ENCODE measurements at regions not wholly inside any gene's neighbourhood (a gene's known extent, or its start where the extent isn't known, plus 50 kb on each side); places are given as distances from the start of the nearest gene placed in this dataset.
"Not testable (repeated sequence)": the region's sequence is repeated elsewhere in the genome, so short reads cannot be mapped to it uniquely, and the experiment has no call there.

DNA sequence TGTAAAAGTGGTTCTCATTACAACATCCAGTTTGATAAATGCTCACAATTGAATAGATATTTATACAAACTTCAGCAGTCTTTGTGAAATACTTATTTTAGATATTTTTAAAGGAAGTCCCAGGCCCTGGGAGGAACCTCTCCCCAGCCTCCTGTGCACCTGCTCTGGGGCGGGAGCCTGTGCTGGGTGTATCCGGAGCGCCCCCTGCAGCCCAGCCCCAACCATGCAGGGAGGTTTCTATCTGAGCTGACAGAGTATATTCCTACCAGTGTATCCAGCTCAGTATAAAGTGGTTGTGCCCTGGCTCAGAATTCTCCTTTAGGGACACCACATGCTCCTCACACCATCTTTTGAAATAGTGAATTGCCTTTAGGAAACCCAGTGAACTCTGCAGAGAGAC lies 851.8 kb downstream of the TMEM121 start:
- no peak for DNase-seq (ENCODE audit: extremely low spot score in 2 of 2)
- H3K9me3 ChIP-seq, result no peaks in the 10 kb centered on the region
- intact Hi-C loops (cut with DNase I), result no loop called here

DNA sequence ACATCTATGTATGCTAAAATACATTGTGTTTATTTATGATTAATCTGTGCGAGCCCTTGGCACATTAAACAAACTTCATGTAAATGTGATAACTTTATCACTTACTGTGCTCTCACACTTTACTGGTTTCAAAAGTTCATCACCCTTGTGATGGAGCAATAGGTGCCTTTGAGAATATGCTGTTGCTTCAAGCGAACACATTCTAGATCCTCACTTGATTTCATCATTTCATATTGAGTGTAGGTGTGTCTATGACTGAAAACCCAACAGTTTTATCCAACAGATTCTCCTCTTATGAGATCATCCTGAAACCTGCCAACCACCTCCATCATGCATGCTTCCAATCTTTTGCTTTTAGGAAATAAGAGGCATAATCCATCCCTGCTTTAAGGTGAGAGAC lies 854.4 kb downstream of the TMEM121 start:
- no peaks in the 10 kb centered on the region for H3K9me3 ChIP-seq
- TF ChIP-seq, protein P1, sequence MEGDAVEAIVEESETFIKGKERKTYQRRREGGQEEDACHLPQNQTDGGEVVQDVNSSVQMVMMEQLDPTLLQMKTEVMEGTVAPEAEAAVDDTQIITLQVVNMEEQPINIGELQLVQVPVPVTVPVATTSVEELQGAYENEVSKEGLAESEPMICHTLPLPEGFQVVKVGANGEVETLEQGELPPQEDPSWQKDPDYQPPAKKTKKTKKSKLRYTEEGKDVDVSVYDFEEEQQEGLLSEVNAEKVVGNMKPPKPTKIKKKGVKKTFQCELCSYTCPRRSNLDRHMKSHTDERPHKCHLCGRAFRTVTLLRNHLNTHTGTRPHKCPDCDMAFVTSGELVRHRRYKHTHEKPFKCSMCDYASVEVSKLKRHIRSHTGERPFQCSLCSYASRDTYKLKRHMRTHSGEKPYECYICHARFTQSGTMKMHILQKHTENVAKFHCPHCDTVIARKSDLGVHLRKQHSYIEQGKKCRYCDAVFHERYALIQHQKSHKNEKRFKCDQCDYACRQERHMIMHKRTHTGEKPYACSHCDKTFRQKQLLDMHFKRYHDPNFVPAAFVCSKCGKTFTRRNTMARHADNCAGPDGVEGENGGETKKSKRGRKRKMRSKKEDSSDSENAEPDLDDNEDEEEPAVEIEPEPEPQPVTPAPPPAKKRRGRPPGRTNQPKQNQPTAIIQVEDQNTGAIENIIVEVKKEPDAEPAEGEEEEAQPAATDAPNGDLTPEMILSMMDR (IDR thresholded peaks at IDR 0.05), result no peak
- TF ChIP-seq POLR2A (IDR thresholded peaks at IDR 0.05) (no peak), POLR2AphosphoS5 (IDR thresholded peaks at IDR 0.05; ENCODE audit: insufficient read depth in 1 of 2, low read depth in 1 of 2) (no peak)
- DNase-seq (ENCODE audit: extremely low spot score in 2 of 2), result no peak
- no peak overlapping the region for H3K4me3 ChIP-seq
- no peaks in the 10 kb centered on the region for H3K36me3 ChIP-seq
- intact Hi-C loops (cut with DNase I), result no loop called here
- H3K27me3 ChIP-seq, result no peaks in the 10 kb centered on the region
- H3K27ac ChIP-seq, result no peak overlapping the region
- H3K4me1 ChIP-seq, result no peaks in the 10 kb centered on the region

More for the DNA sequence above, 851.8 kb downstream of the TMEM121 start:
- no peaks in the 10 kb centered on the region for H3K4me1 ChIP-seq
- H3K4me3 ChIP-seq, result no peak overlapping the region
- TF ChIP-seq POLR2A (IDR thresholded peaks at IDR 0.05) (no peak), POLR2AphosphoS5 (IDR thresholded peaks at IDR 0.05; ENCODE audit: insufficient read depth in 1 of 2, low read depth in 1 of 2) (no peak)
- TF ChIP-seq, protein P1 (IDR thresholded peaks at IDR 0.05), result no peak
- no peak overlapping the region for H3K27ac ChIP-seq
- H3K27me3 ChIP-seq, result no peaks in the 10 kb centered on the region
- no peaks in the 10 kb centered on the region for H3K36me3 ChIP-seq

DNA sequence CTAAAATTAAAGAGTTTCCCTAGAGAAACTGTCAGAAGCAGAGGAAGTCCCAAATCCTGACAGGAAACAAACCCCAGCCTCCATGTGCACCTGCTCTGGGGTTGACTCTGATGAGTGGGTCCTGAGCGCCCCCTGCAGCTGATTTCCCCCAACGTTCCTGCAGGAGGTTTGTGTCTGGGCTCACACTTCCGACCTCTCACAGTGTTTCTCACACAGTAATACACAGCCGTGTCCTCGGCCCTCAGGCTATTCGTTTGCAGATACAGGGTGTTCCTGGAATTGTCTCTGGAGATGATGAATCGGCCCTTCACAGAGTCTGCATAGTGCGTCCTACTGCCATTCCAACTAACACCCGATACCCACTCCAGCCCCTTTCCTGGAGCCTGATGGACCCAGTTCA lies 862.8 kb downstream of the TMEM121 start:
- intact Hi-C loops (cut with DNase I); H3K27me3 ChIP-seq; H3K4me3 ChIP-seq; DNase-seq (ENCODE audit: extremely low spot score in 2 of 2); H3K4me1 ChIP-seq; H3K9me3 ChIP-seq; H3K36me3 ChIP-seq; H3K27ac ChIP-seq: not testable (repeated sequence)

DNA sequence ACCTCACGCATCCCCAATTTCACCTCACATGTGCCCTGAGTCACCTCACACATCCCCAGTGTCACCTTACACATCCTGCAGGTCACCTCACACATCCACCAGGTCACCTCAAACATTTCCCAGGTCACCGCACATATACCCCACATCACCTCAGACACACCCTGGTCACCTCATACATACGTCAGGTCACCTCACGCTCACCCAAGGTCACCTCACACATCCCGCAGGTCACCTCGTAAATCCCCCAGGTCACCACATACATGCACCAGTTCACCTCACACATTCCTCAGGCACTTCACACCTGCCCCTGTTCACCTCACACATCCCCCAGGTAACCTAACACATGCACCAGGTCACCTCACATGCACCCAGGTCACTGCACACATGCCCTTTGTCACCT lies 864.0 kb downstream of the TMEM121 start:
- DNase-seq (ENCODE audit: extremely low spot score in 2 of 2), result no peak
- Histone ChIP-seq H3K27me3 (no peaks in the 10 kb centered on the region), H3K27ac (no peak overlapping the region), H3K36me3 (no peaks in the 10 kb centered on the region), H3K4me1 (no peaks in the 10 kb centered on the region), H3K9me3 (no peaks in the 10 kb centered on the region), H3K4me3 (no peak overlapping the region)
- TF ChIP-seq POLR2AphosphoS5 (IDR thresholded peaks at IDR 0.05; ENCODE audit: insufficient read depth in 1 of 2, low read depth in 1 of 2), result no peak
- TF ChIP-seq POLR2A (IDR thresholded peaks at IDR 0.05), result no peak
- TF ChIP-seq, protein P1 (IDR thresholded peaks at IDR 0.05), result no peak
- intact Hi-C loops (cut with DNase I), result no loop called here

DNA sequence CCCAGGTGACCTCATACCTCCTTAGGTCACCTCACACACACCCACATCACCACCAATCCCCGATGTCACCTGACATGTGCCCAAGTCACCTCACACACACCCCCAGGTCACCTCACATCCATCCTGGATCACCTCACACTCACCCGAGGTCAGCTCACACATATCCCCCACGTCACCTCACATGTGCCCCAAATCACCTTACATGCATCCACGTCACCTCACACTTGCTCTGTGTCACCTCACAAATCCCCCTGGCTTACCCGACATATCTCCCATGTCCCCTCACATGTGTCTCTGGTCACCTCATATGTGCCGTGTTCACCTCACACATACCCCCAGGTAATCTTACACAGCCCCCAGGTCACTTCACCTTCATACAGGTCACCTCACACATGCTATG lies 864.6 kb downstream of the TMEM121 start:
- Histone ChIP-seq H3K4me1 (no peaks in the 10 kb centered on the region), H3K27me3 (no peaks in the 10 kb centered on the region), H3K36me3 (no peaks in the 10 kb centered on the region), H3K9me3 (no peaks in the 10 kb centered on the region), H3K4me3 (no peak overlapping the region), H3K27ac (no peak overlapping the region)
- no peak for TF ChIP-seq POLR2AphosphoS5 (IDR thresholded peaks at IDR 0.05; ENCODE audit: insufficient read depth in 1 of 2, low read depth in 1 of 2)
- no peak for TF ChIP-seq POLR2A (IDR thresholded peaks at IDR 0.05)
- TF ChIP-seq, protein P1 (IDR thresholded peaks at IDR 0.05), result no peak
- intact Hi-C loops (cut with DNase I), result no loop called here
- DNase-seq (ENCODE audit: extremely low spot score in 2 of 2), result no peak

DNA sequence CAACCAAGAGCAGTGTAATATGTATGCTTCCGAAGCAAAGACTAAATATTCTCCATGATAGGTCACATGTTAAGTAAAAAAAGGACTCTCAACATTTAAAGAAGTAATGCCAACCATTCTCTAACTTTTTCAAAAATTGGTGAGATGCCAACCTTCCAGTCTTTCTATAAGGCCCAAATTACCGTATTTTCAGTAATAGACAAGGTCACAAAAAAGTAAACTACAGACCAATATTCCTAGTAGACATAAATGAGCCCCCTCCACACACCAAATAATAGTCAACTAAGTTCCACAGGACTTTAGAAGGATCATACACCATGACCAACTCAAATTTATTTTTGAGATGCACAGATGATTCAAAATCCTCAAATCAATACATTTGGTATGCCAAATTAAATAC lies 867.4 kb downstream of the TMEM121 start:
- H3K4me1 ChIP-seq, result no peaks in the 10 kb centered on the region
- intact Hi-C loops (cut with DNase I), result no loop called here
- TF ChIP-seq POLR2AphosphoS5 (IDR thresholded peaks at IDR 0.05; ENCODE audit: insufficient read depth in 1 of 2, low read depth in 1 of 2) (no peak), POLR2A (IDR thresholded peaks at IDR 0.05) (no peak)
- TF ChIP-seq, protein P1 (IDR thresholded peaks at IDR 0.05), result no peak
- DNase-seq (ENCODE audit: extremely low spot score in 2 of 2), result no peak
- H3K4me3 ChIP-seq, result no peak overlapping the region
- no peaks in the 10 kb centered on the region for H3K27me3 ChIP-seq
- no peaks in the 10 kb centered on the region for H3K36me3 ChIP-seq
- H3K27ac ChIP-seq, result no peak overlapping the region
- no peaks in the 10 kb centered on the region for H3K9me3 ChIP-seq
